Calu3 (cell line): ENCODE measurements at regions not wholly inside any gene's neighbourhood (a gene's known extent, or its start where the extent isn't known, plus 50 kb on each side); places are given as distances from the start of the nearest gene placed in this dataset.

Experiments
- BruUV-seq: library from RNA; stranded (reverse); fragments of 400-500 nt; replicated peaks from 2 replicates; lab custom pipeline; 2021; lab: Mats Ljungman, UMichigan
- CTCF ChIA-PET: fragments of 300-600 bp; sonication (Branson Sonifier 250); formaldehyde crosslinking; loops from one replicate; lab custom pipeline; 2022; ENCODE audit warnings: antibody characterized with exemption; lab: Charles Lee
- DNase-seq: peaks from one replicate; pipeline ENCODE4 v3.0.0; 2022
- H3K27ac Mint-ChIP-seq: one replicate; pipeline ENCODE4 v1.8.0; 2022; ENCODE audit warnings: mixed read lengths; ENCODE audit not compliant: unreplicated experiment
- H3K27me3 Mint-ChIP-seq: one replicate; pipeline ENCODE4 v1.8.0; 2022; ENCODE audit warnings: mixed read lengths; ENCODE audit not compliant: unreplicated experiment
- H3K36me3 Mint-ChIP-seq: one replicate; pipeline ENCODE4 v1.8.0; 2022; ENCODE audit warnings: mild to moderate bottlenecking, moderate library complexity, mixed read lengths; ENCODE audit not compliant: insufficient read depth, unreplicated experiment
- H3K4me1 Mint-ChIP-seq: one replicate; pipeline ENCODE4 v1.8.0; 2022; ENCODE audit warnings: mild to moderate bottlenecking, low read depth, mixed read lengths; ENCODE audit not compliant: unreplicated experiment
- H3K4me3 Mint-ChIP-seq: one replicate; pipeline ENCODE4 v1.8.0; 2022; ENCODE audit warnings: mild to moderate bottlenecking, low read depth, moderate library complexity, mixed read lengths; ENCODE audit not compliant: unreplicated experiment
- H3K9me3 Mint-ChIP-seq: one replicate; pipeline ENCODE4 v1.8.0; 2022; ENCODE audit warnings: low read depth, mixed read lengths; ENCODE audit not compliant: unreplicated experiment
- CTCF ChIP-seq: fragments of 200-600 bp; IDR thresholded peaks from one replicate; pipeline ENCODE4 v1.8.0; 2022; ENCODE audit warnings: antibody characterized with exemption; ENCODE audit not compliant: unreplicated experiment
- intact Hi-C: fragments of 100-400 bp; cut with micrococcal nuclease; formaldehyde crosslinking; loops from one replicate; pipeline ENCODE4 v1.10.0; 2022; ENCODE audit not compliant: unreplicated experiment

GRCh38 chr18:45551142-45551815 is 64.0 kb upstream of the SLC14A2 start:
- Mint-ChIP-seq H3K9me3 (no peaks in the 10 kb centered on the region), H3K27ac (no peak overlapping the region), H3K4me1 (no peaks in the 10 kb centered on the region), H3K36me3 (no peaks in the 10 kb centered on the region), H3K4me3 (no peak overlapping the region), H3K27me3 (peaks cover 82% of the 10 kb centered on the region)
- no TSS peak for BruUV-seq
- TF ChIP-seq CTCF, result no peak
- CTCF ChIA-PET, result interaction anchor here (0.6 kb wide), 1 partner anchor 164 kb away, joined by 5 read pairs; no protein-coding TSS in a partner anchor
- intact Hi-C loops, result no loop called here
- DNase-seq, result no peak

GRCh38 chr18:45553723-45554388 is 61.4 kb upstream of the SLC14A2 start:
- no peaks in the 10 kb centered on the region for H3K9me3 Mint-ChIP-seq
- no peak for TF ChIP-seq CTCF
- BruUV-seq, result no TSS peak
- no peak overlapping the region for H3K27ac Mint-ChIP-seq
- intact Hi-C loops, result no loop called here
- peaks cover 58% of the 10 kb centered on the region for H3K27me3 Mint-ChIP-seq
- H3K36me3 Mint-ChIP-seq, result no peaks in the 10 kb centered on the region
- no peaks in the 10 kb centered on the region for H3K4me1 Mint-ChIP-seq
- no peak overlapping the region for H3K4me3 Mint-ChIP-seq
- no peak for DNase-seq
- CTCF ChIA-PET, result no interaction called here

GRCh38 chr18:45554389-45554737 is 60.9 kb upstream of the SLC14A2 start:
- Mint-ChIP-seq H3K4me3 (no peak overlapping the region), H3K27me3 (peaks cover 53% of the 10 kb centered on the region), H3K27ac (no peak overlapping the region), H3K4me1 (no peaks in the 10 kb centered on the region), H3K9me3 (no peaks in the 10 kb centered on the region), H3K36me3 (no peaks in the 10 kb centered on the region)
- CTCF ChIA-PET, result no interaction called here
- no TSS peak for BruUV-seq
- DNase-seq, result no peak
- TF ChIP-seq CTCF, result no peak
- intact Hi-C loops, result no loop called here

- H3K27me3 Mint-ChIP-seq, result peaks cover 34% of the 10 kb centered on the region
- DNase-seq, result no peak
- no peaks in the 10 kb centered on the region for H3K36me3 Mint-ChIP-seq
- no peaks in the 10 kb centered on the region for H3K9me3 Mint-ChIP-seq
- no TSS peak for BruUV-seq
- CTCF ChIA-PET, result no interaction called here
- intact Hi-C loops, result no loop called here
- no peaks in the 10 kb centered on the region for H3K4me1 Mint-ChIP-seq
- H3K27ac Mint-ChIP-seq, result no peak overlapping the region
- H3K4me3 Mint-ChIP-seq, result no peak overlapping the region
- no peak for TF ChIP-seq CTCF
Measured at GRCh38 chr18:45556222-45556621, 59.1 kb upstream of the SLC14A2 start.
